SK-N-MC (cell line): ENCODE measurements at regions not wholly inside any gene's neighbourhood (a gene's known extent, or its start where the extent isn't known, plus 50 kb on each side); places are given as distances from the start of the nearest gene placed in this dataset.

Experiments used
- EZH2 ChIP-seq: fragments of 200-600 bp; sonication (generic); IDR thresholded peaks from one replicate; pipeline ENCODE4 v1.6.1; 2017; ENCODE audit warnings: antibody characterized with exemption
- FOXP2 ChIP-seq: optimal IDR thresholded peaks from 2 replicates; pipeline ENCODE3; 2011; ENCODE audit warnings: mild to moderate bottlenecking, moderate library complexity; ENCODE audit not compliant: insufficient read depth; ENCODE audit errors: extremely low read length, control extremely low read depth
- POLR2AphosphoS5 ChIP-seq: IDR thresholded peaks from 2 replicates; pipeline ENCODE4 v1.6.1; 2012; ENCODE audit warnings: mild to moderate bottlenecking, low read depth, low read length, borderline replicate concordance

- TF ChIP-seq POLR2AphosphoS5 = no peak
- no peak for TF ChIP-seq EZH2
- TF ChIP-seq FOXP2 = no peak
These were observed 286.0 kb downstream of the CNTN3 start for GRCh38 chr3:74328435-74328834.
